GM15510 (cell line): ENCODE measurements at regions not wholly inside any gene's neighbourhood (a gene's known extent, or its start where the extent isn't known, plus 50 kb on each side); places are given as distances from the start of the nearest gene placed in this dataset.

ENCODE experiments used
- POLR2A ChIP-seq: IDR thresholded peaks from 3 replicates; pipeline ENCODE4 v1.6.1; 2011; ENCODE audit warnings: borderline replicate concordance; ENCODE audit not compliant: insufficient read length; ENCODE audit errors: extremely low read depth

DNA sequence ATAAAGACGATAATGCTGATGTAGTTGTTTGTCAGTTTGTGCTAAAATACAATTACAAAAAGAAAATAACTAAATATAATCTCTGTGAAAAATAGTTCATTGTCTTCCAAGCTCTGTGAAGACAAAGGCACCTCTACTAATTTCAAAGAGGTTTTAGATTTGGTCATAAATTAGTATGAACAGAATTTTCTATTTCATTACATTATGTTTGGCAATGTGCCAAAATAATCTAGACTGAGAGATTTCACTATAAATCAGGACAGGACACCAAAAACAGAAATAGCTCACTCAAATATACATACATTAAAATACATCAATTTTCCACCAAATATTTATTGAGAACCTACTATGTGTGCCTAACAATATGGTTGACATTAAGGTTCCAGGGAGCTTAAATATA lies 264.9 kb upstream of the CCDC54 start:
- TF ChIP-seq POLR2A: no peak

DNA sequence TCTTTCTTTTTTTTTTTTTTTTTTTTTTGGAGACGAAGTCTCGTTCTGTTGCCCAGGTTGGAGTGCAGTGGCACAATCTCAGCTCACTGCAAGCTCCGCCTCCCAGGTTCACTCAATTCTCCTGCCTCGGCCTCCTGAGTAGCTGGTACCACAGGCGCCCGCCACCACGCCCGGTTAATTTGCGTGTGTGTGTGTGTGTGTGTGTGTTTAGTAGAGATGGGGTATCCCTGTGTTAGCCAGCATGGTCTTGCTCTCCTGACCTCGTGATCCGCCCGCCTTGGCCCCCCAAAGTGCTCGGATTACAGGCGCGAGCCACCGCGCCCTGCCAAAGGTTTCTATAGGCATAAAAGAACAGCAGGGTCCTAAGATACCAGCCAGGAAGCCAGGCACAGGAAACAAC lies 261.0 kb upstream of the CCDC54 start:
- no peak for TF ChIP-seq POLR2A

DNA sequence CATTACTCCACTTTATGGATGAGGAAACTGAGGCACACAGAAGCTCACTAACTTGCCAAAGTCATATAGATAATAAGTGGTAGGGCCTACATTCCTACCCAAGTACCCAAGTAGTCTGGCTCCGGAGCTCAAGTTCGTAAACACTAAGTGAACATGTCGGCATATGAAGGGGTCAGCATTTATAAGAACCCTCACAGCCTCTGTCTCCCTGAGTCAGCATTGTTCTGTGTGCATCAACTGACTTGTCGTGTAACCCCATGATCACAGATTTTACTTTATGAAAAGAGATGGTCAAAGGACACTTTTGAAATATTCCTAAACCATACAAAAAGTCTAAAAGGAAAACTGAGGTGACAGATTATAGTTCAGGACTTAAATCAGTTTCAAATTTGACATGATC lies 260.1 kb upstream of the CCDC54 start:
- TF ChIP-seq POLR2A: no peak

DNA sequence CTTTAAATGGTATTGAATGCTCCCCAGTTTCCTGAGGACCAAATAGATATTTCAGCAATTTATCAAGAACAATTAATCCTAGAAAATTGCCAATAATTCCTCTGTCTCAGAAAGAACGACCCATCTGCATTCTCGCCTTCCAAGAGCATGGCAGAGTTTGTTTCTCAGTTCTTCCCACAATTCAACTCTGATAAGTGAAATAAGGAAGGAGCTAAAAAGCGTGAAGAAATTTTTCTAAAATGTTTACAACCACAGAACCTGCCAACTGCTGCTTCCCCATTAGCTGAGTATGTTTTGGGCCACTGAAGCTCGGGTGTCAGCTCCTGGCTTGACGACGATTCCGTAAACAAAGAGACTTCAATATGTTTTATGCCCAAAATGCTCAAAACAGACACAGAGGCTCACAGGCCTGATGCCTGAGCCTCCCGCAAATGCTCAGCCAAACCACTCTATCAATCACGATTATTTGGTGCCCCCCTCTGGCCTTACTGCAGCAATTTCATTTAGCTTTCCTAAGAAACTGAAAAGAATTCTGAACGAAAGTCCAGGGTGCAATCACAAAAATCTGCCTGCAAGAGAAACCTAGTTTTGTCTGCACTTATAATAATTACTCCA lies 259.2 kb upstream of the CCDC54 start:
- no peak for TF ChIP-seq POLR2A

DNA sequence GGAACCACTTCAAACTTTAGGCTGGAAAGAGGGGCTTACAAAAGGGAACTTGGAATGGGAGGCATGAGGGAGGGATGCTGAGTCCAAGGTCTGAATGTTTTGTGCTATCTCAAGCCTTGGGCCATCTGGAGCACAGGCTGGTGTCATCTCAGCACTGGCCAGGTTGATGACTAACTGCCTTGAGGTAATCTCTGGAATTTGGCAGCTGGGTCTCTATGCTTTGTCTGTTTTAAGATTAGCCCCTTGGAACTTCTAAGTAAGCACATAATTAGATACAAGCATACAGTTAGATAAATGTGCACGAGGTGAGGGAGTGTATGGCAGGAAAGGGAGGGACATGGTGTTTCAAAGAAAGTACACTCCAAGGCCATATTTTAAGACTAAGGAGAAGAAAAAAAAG lies 252.4 kb upstream of the CCDC54 start:
- TF ChIP-seq POLR2A: no peak

DNA sequence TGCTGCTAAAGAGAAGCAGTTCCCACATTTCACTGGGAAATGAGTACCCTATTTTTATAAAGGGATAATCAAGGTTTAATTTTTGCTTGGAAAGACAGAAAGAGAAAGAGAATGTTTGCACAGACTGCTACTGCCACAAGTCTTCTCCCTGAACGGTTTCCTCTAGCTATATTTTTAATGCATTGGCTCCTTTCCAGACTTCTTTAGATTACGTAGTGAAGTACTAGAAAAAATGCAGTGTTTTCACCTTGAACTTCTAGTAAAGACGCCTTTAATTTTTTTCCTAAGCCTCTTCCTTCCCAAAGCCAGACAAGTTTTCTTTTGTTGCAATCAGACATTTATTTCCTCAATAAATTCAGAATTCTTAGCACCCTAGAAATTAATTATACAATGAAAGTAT lies 248.3 kb upstream of the CCDC54 start:
- no peak for TF ChIP-seq POLR2A

DNA sequence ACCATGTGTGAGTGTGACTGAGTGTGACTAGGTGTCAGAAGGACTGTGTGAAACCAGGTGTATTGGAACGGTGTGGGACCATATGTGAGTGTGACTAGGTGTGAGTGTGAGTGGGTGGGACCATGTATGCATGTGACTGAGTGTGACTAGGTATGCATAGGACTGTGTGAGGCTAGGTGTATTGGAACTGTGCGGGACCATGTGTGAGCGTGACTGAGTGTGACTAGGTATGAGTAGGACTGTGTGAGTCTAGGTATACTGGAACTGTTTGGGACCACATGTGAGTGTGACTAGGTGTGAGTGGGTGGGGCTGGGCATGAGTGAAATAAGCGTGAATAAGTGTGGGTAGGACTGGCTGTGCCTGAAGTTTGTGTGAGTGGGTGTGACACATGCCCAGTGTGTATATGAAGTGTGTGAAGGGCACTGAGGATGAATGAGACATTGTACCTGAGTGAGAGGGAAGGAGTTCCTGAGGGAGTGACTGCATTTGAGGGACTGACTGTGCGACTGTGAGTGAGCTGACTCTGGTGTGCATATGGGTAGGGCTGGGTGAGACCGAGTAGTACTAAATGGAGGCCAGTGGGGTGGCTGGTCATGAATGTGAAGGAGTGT lies 247.0 kb upstream of the CCDC54 start:
- TF ChIP-seq POLR2A: no peak

DNA sequence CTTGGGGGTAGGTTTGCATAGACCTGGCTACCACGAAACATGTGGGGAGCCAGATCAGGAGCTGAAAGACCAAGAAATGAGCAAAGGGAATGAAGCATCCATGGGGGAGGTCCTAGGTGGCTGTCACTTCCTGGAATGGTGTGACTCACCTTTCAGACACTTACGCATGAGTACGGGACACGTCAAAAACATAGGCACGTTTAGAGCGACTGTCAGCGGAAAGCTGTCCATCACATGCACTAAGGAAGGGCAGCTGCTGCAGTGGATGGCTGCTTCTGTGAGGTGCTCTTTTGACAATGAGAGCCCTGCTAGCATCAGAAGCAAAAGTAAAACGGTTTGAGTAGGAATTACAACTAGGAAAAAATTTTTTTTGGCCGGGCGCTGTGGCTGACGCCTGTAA lies 244.6 kb upstream of the CCDC54 start:
- TF ChIP-seq POLR2A: no peak

DNA sequence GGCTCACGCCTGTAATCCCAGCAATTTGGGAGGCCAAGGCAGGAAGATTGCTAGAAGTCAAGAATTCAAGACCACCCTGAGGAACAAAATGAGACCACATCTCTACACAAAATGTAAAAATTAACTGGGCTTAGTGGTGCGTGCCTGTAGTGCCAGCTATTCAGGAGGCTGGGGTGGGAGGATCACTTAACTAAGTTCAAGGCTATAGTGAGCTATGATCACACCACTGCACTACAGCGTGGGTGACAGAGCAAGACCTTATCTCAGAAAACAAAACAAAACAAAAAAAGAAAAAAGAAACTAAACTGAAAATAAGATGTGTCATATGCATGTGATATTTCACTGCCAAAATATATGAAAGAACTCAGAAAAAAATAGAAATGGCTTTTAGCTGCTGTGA lies 243.3 kb upstream of the CCDC54 start:
- TF ChIP-seq POLR2A: no peak

DNA sequence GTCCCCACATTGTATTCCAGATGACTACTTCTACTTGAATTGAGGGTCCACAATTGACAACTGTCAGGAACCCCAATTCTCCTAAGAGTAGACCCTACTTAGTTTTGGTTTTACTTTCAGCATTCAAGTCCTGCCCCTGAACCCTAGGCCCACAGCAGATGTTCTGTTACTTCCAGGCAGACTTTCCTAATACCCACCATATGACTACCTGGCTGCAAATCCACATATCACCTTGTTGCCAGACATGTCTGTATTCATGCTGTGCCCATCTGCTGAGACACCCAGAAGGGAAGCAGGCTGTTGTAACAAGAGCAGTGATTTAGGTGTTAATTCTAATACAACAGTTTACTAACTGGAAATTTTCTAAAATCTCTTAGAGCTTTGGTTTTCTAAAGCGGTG lies 235.1 kb upstream of the CCDC54 start:
- no peak for TF ChIP-seq POLR2A

DNA sequence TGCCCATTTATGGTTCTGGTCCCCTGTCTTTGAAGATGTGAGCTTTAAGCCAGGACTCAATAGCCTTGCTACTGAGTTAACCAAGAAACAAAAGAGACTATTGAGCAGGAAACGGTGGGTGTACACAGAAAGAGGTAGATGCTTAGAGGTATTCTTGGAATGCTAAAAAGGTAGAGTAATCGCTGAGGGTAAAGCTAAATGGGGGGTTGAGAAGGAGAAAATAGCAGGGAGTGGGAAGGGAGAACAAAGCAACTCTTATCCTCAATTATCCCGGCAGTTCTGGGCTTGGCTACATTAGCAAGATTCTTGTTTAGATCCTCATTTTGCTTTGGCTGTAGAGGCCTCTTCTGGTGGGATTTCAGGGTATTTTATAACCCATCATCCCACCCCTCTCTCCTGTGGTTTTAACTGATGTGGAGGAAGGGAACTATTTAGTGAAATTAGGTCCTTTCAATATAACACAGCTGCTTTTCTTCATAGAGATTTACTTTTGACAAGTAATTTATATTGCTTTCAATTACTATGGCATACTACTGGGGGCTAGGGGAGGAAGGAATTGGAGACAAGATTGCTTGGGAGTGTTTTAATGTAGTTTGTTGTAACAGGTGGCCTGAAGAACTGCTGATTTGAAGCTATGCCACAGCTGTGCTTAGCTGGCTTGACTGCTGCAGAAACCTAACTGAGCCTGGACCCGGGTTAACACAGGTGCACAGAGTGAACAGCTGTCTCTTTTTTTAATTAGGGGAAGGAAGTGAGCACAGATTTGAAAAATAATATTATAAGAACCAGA lies 234.3 kb upstream of the CCDC54 start:
- TF ChIP-seq POLR2A: no peak

DNA sequence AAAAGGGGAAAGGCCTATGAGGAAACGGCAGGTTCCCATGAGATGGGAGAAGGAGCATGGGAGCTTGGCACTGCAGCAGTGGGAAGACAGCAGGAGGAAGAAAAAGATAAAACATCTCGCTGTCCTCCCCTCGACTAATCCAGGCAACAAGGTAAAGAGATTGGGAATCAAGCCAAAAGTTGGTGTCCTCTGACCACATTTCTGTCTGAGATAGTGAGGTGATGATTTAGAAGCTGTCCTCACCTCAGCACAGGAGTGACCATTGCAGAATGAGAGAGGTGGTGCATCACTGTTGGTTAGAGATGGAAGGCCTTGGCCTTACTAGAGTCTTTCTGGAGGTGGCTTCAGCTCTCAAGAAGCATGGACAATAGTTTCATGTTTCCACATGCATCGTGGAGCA lies 226.6 kb upstream of the CCDC54 start:
- TF ChIP-seq POLR2A: no peak

DNA sequence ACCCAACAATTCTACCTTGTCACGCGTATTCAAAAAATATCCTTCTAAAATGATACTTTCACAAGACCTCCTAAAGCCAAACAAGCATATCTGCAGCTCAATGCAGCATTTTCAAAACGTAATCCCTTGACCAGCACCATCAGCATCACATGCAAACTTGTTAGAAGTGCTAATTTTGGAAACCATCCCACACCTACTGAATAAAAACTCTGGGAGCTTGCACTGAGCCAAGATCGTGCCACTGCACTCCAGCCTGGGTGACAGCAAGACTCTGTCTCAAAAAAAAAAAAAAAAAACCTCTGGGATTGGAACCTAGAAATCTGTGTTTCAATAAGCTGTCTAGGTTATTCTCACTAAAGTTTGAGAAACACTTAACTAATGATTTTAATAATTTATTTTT lies 223.3 kb upstream of the CCDC54 start:
- TF ChIP-seq POLR2A: no peak

DNA sequence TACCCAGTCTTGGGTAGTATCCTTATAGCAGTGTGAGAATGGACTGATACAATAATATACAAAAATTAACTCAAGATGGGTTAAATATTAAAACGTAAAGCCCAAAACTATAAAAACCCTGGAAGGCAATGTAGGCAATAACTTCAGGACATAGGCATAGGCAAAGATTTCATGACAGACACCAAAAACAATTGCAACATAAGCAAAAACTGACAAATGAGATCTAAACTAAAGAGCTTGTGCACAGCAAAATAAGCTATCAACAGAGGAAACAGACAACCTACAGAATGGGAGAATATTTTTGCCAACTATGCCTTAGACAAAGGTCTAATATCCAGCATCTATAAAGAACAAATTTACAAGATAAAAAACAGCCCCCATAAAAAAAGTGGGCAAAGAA lies 204.8 kb upstream of the CCDC54 start:
- no peak for TF ChIP-seq POLR2A

DNA sequence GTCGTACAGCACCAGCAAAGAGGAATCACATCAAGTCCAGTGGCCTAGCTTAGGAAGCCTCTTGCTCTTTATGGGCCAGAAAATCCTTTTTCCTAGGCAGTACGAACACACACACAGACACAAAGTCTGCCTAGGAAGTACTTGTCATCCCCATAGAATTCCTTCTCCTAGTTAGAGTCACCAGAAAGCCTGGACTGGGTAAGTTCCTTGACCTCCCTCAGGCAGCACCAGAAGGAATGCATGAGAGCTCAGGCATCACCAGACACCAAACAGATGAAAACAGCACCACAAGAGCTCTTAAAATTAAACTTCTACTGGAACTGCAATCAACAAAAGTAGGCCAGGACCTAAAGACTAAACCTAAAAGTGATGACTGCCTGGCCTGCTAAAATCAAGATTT lies 192.9 kb upstream of the CCDC54 start:
- TF ChIP-seq POLR2A: no peak

DNA sequence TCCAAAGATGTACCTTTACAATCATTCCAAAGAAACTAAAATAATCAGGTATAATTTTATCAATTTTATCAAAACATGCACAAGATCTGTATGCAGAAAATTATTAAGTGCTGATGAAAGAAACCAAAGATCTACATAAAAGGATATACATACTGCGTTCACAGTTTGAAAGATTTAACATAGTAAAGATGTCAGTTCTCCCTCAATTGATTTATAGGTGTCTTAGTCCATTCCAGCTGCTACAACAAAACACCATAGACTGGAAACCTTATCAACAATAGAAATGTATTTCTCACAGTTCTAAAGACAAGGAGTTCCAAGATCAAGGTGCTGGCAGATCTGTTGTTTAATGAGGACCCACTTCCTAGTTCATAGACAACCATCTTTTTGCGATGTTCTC lies 189.0 kb upstream of the CCDC54 start:
- no peak for TF ChIP-seq POLR2A
